ENCODE measurements at regions not wholly inside any gene's neighbourhood (a gene's known extent, or its start where the extent isn't known, plus 50 kb on each side); places are given as distances from the start of the nearest gene placed in this dataset.
"Not testable (repeated sequence)": the region's sequence is repeated elsewhere in the genome, so short reads cannot be mapped to it uniquely, and the experiment has no call there.

- no peak for TF ChIP-seq CTCF (IDR thresholded peaks at IDR 0.05)
- Mint-ChIP-seq H3K4me1 (ENCODE audit: low read depth) (no peaks in the 10 kb centered on the region), H3K4me3 (ENCODE audit: unreplicated experiment) (no peak overlapping the region), H3K9me3 (ENCODE audit: low read depth) (peaks cover 12% of the 10 kb centered on the region), H3K27me3 (ENCODE audit: low read depth) (no peaks in the 10 kb centered on the region), H3K27ac (ENCODE audit: unreplicated experiment) (no peak overlapping the region), H3K36me3 (ENCODE audit: low read depth) (no peaks in the 10 kb centered on the region)
- DNase-seq (ENCODE audit: low spot score) = no peak
Observed at GRCh38 chr5:129284010-129284409, 176.1 kb upstream of the ADAMTS19 start.

GRCh38 chr5:129294216-129294615 lies 165.9 kb upstream of the ADAMTS19 start:
- H3K9me3 Mint-ChIP-seq (ENCODE audit: low read depth) = peaks cover 14% of the 10 kb centered on the region
- H3K36me3 Mint-ChIP-seq (ENCODE audit: low read depth); H3K27me3 Mint-ChIP-seq (ENCODE audit: low read depth); H3K4me1 Mint-ChIP-seq (ENCODE audit: low read depth); DNase-seq (ENCODE audit: low spot score); H3K27ac Mint-ChIP-seq (ENCODE audit: unreplicated experiment); H3K4me3 Mint-ChIP-seq (ENCODE audit: unreplicated experiment): not testable (repeated sequence)

- Mint-ChIP-seq H3K9me3 (ENCODE audit: low read depth) (peaks cover 31% of the 10 kb centered on the region), H3K27ac (ENCODE audit: unreplicated experiment) (no peak overlapping the region), H3K36me3 (ENCODE audit: low read depth) (no peaks in the 10 kb centered on the region), H3K4me1 (ENCODE audit: low read depth) (no peaks in the 10 kb centered on the region), H3K4me3 (ENCODE audit: unreplicated experiment) (no peak overlapping the region), H3K27me3 (ENCODE audit: low read depth) (no peaks in the 10 kb centered on the region)
- DNase-seq (ENCODE audit: low spot score) = peak; percentile 64
- no peak for TF ChIP-seq CTCF (IDR thresholded peaks at IDR 0.05)
Observed at GRCh38 chr5:129306725-129307124, 153.4 kb upstream of the ADAMTS19 start.

GRCh38 chr5:129322968-129323367 lies 137.1 kb upstream of the ADAMTS19 start:
- no peak overlapping the region for H3K27ac Mint-ChIP-seq (ENCODE audit: unreplicated experiment)
- no peaks in the 10 kb centered on the region for H3K4me1 Mint-ChIP-seq (ENCODE audit: low read depth)
- H3K27me3 Mint-ChIP-seq (ENCODE audit: low read depth) = no peaks in the 10 kb centered on the region
- no peaks in the 10 kb centered on the region for H3K36me3 Mint-ChIP-seq (ENCODE audit: low read depth)
- no peak for TF ChIP-seq CTCF (IDR thresholded peaks at IDR 0.05)
- no peak overlapping the region for H3K4me3 Mint-ChIP-seq (ENCODE audit: unreplicated experiment)
- DNase-seq (ENCODE audit: low spot score) = no peak
- H3K9me3 Mint-ChIP-seq (ENCODE audit: low read depth) = peaks cover 15% of the 10 kb centered on the region

GRCh38 chr5:129341306-129341705 lies 118.8 kb upstream of the ADAMTS19 start:
- Mint-ChIP-seq H3K4me1 (ENCODE audit: low read depth) (no peaks in the 10 kb centered on the region), H3K36me3 (ENCODE audit: low read depth) (no peaks in the 10 kb centered on the region), H3K9me3 (ENCODE audit: low read depth) (peaks cover 7% of the 10 kb centered on the region), H3K27ac (ENCODE audit: unreplicated experiment) (no peak overlapping the region), H3K27me3 (ENCODE audit: low read depth) (peaks cover 10% of the 10 kb centered on the region), H3K4me3 (ENCODE audit: unreplicated experiment) (no peak overlapping the region)
- no peak for TF ChIP-seq CTCF (IDR thresholded peaks at IDR 0.05)
- no peak for DNase-seq (ENCODE audit: low spot score)

- H3K27ac Mint-ChIP-seq (ENCODE audit: unreplicated experiment) = no peak overlapping the region
- no peak for DNase-seq (ENCODE audit: low spot score)
- H3K4me1 Mint-ChIP-seq (ENCODE audit: low read depth) = no peaks in the 10 kb centered on the region
- H3K4me3 Mint-ChIP-seq (ENCODE audit: unreplicated experiment) = no peak overlapping the region
- H3K36me3 Mint-ChIP-seq (ENCODE audit: low read depth) = no peaks in the 10 kb centered on the region
- TF ChIP-seq CTCF (IDR thresholded peaks at IDR 0.05) = no peak
- H3K27me3 Mint-ChIP-seq (ENCODE audit: low read depth) = peaks cover 13% of the 10 kb centered on the region
- H3K9me3 Mint-ChIP-seq (ENCODE audit: low read depth) = peaks cover 11% of the 10 kb centered on the region
Observed at GRCh38 chr5:129342796-129343195, 117.3 kb upstream of the ADAMTS19 start.

Measured in chondrocyte (in vitro differentiated cells).